Activated B cell treated with CpG ODN at 0.5 μM for 24 hours (primary cell): ENCODE measurements at regions not wholly inside any gene's neighbourhood (a gene's known extent, or its start where the extent isn't known, plus 50 kb on each side); places are given as distances from the start of the nearest gene placed in this dataset.

ENCODE experiments used
- ATAC-seq: fragments of 200-7000 bp; cut with Tn5 transposase; one replicate; pipeline ENCODE4 v1.10.0; 2021; ENCODE audit warnings: low read depth, mild to moderate bottlenecking, moderate library complexity
- CTCF ChIA-PET: fragments of 350-600 bp; sonication (Branson Sonifier 250); formaldehyde crosslinking; loops from one replicate; lab custom pipeline; 2021; ENCODE audit warnings: antibody characterized with exemption; lab: Charles Lee
- POLR2A ChIA-PET: fragments of 350-600 bp; sonication (Branson Sonifier 250); formaldehyde crosslinking; loops from one replicate; lab custom pipeline; 2021; ENCODE audit warnings: antibody characterized with exemption; lab: Charles Lee
- DNase-seq: peaks from one replicate; pipeline ENCODE4 v3.0.0; 2022
- H3K27ac Mint-ChIP-seq: one replicate; pipeline ENCODE4 v1.8.0; 2020; ENCODE audit warnings: mixed read lengths
- H3K27me3 Mint-ChIP-seq: one replicate; pipeline ENCODE4 v1.8.0; 2021; ENCODE audit warnings: mixed read lengths
- H3K36me3 Mint-ChIP-seq: one replicate; pipeline ENCODE4 v1.8.0; 2021; ENCODE audit warnings: low read depth, mixed read lengths
- H3K4me1 Mint-ChIP-seq: one replicate; pipeline ENCODE4 v1.8.0; 2021; ENCODE audit warnings: mixed read lengths
- H3K4me3 Mint-ChIP-seq: one replicate; pipeline ENCODE4 v1.8.0; 2020; ENCODE audit warnings: mild to moderate bottlenecking, mixed read lengths
- H3K9me3 Mint-ChIP-seq: one replicate; pipeline ENCODE4 v1.8.0; 2020; ENCODE audit warnings: mixed read lengths
- intact Hi-C: fragments of 100-400 bp; cut with micrococcal nuclease; formaldehyde crosslinking; loops from one replicate; pipeline ENCODE4 v1.15.1; 2024
- TF ChIP-seq, protein P1 (sequence below): fragments of 200-600 bp; IDR thresholded peaks from one replicate; pipeline ENCODE4 v1.8.0; 2022; ENCODE audit warnings: antibody characterized with exemption, mild to moderate bottlenecking

DNA sequence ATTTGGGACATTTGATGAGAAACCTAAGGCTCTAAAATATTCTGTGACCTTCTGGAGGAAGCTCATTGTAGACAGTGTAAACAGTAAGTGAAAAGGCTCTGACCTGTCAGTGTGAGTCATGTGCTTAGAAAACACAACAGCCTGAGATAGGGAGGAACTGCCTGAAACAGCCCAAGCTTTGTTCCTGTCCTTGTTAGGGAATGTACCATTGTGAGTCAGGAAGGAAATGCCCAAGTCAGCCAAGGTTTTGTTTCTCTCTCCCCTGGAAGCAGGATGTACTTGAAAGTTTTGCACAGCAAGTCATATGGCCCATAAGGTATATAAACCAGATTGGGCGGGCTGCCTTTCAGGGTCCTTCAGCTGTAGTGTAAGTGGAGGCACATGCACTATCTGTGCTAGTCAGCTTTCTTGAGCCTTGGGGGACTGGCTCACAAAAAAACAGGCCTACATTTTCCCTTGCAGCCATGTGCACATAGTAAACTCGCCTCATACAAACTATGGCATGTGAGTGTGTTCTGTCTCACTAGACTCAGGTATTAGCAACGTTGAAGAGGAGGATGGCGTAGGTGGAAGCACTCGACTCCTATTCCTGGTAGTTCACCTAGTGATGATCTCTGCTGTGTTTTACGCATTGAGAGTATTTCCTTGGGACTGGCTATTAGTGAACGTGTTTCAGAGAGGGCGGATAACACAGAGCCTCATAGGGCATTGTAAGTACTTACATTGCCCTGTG is 141.2 kb upstream of the KLHL1 start:
- Mint-ChIP-seq H3K27me3 (no peaks in the 10 kb centered on the region), H3K27ac (no peak overlapping the region), H3K4me3 (no peak overlapping the region), H3K36me3 (no peaks in the 10 kb centered on the region), H3K4me1 (no peaks in the 10 kb centered on the region), H3K9me3 (peaks cover 8% of the 10 kb centered on the region)
- DNase-seq: no peak
- no peak for ATAC-seq
- CTCF ChIA-PET: no interaction called here
- POLR2A ChIA-PET: no interaction called here
- intact Hi-C loops: no loop called here
- TF ChIP-seq, protein P1, sequence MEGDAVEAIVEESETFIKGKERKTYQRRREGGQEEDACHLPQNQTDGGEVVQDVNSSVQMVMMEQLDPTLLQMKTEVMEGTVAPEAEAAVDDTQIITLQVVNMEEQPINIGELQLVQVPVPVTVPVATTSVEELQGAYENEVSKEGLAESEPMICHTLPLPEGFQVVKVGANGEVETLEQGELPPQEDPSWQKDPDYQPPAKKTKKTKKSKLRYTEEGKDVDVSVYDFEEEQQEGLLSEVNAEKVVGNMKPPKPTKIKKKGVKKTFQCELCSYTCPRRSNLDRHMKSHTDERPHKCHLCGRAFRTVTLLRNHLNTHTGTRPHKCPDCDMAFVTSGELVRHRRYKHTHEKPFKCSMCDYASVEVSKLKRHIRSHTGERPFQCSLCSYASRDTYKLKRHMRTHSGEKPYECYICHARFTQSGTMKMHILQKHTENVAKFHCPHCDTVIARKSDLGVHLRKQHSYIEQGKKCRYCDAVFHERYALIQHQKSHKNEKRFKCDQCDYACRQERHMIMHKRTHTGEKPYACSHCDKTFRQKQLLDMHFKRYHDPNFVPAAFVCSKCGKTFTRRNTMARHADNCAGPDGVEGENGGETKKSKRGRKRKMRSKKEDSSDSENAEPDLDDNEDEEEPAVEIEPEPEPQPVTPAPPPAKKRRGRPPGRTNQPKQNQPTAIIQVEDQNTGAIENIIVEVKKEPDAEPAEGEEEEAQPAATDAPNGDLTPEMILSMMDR: no peak

DNA sequence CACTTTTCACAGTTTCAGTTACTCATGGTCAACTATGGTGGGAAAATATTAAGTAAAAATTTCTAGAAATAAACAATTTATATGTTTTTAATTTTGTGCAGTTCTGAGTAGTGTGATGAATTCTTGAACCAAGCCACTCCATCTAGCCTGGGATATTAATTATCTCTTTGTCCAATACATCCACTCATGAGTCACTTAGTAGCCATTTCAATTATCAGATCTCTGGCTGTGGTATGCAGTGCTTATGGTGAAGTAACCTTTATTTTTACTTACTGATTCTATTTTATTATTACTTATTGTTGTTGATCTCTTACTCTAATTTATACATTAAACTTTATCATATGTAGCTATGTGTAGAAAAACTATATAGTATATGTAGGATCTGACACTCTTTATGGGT is 128.9 kb upstream of the KLHL1 start:
- Mint-ChIP-seq H3K27ac (no peak overlapping the region), H3K9me3 (peaks cover 6% of the 10 kb centered on the region), H3K4me1 (no peaks in the 10 kb centered on the region), H3K27me3 (no peaks in the 10 kb centered on the region), H3K4me3 (no peak overlapping the region), H3K36me3 (no peaks in the 10 kb centered on the region)
- POLR2A ChIA-PET: no interaction called here
- CTCF ChIA-PET: no interaction called here
- TF ChIP-seq, protein P1: no peak
- no peak for DNase-seq
- no peak for ATAC-seq
- intact Hi-C loops: no loop called here

DNA sequence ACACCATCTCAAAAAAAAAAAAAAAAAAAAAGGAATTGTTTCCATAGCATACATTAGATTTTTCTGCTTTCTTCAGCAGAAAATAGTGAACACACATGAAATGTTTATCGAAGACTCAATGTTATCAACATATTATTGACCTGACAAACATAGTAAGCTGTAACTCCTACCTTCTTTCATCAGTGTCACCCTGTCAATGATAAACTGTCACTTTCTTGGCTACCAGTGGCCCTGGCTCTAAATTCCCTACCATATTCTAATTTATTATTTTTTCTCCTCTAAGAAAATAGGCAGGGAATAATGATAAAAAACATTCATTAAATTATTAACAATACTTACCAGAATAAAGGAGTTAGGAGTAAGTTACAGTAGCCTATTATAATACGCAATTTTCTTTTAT is 127.3 kb upstream of the KLHL1 start:
- TF ChIP-seq, protein P1: no peak
- ChIA-PET POLR2A (no interaction called here), CTCF (no interaction called here)
- Mint-ChIP-seq H3K27ac (no peak overlapping the region), H3K27me3 (no peaks in the 10 kb centered on the region), H3K36me3 (no peaks in the 10 kb centered on the region), H3K9me3 (peaks cover 6% of the 10 kb centered on the region), H3K4me1 (no peaks in the 10 kb centered on the region), H3K4me3 (no peak overlapping the region)
- intact Hi-C loops: no loop called here
- ATAC-seq (no peak), DNase-seq (no peak)

DNA sequence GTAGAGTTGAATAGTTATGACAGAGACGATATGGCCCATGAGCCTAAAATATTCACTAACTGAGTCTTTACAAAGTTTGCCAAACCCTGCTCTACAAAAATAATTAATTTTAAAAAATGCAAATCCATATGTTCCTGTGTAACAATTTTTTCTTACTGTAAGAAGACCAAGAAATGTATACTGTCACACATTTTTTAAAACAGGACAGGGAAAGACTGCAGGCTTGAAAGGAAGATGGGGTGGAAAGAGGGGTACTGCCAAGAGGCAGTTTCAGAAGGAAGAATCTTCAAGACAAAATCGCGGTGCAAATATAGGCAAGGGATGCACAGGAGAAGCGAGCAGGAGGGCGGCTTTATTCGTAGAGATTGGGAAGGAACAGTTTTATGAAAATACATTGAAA is 115.7 kb upstream of the KLHL1 start:
- Mint-ChIP-seq H3K36me3 (no peaks in the 10 kb centered on the region), H3K27me3 (no peaks in the 10 kb centered on the region), H3K9me3 (peaks cover 6% of the 10 kb centered on the region), H3K27ac (no peak overlapping the region), H3K4me1 (no peaks in the 10 kb centered on the region), H3K4me3 (no peak overlapping the region)
- intact Hi-C loops: no loop called here
- POLR2A ChIA-PET: no interaction called here
- no peak for DNase-seq
- TF ChIP-seq, protein P1: no peak
- CTCF ChIA-PET: no interaction called here
- no peak for ATAC-seq

DNA sequence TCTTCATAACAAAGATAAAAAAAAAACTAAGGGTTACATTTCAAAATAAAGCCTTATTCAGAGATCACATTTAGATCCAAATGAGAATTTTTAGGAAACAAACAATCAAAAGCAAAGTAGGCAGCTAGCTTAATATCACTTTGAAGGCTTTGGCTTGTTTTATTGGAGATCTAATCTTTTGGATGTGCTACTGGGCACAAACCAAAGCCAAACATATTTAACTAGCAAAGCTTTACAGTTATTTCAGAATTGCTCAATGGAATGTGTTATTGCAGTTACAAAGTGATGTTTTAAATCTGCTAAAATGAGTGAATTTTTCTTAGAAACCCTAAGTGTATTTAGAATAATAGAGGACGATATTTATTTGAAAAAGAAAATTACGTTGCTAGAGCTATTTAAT is 114.7 kb upstream of the KLHL1 start:
- TF ChIP-seq, protein P1: no peak
- Mint-ChIP-seq H3K27me3 (no peaks in the 10 kb centered on the region), H3K9me3 (peaks cover 3% of the 10 kb centered on the region), H3K36me3 (no peaks in the 10 kb centered on the region), H3K4me1 (no peaks in the 10 kb centered on the region), H3K4me3 (no peak overlapping the region), H3K27ac (no peak overlapping the region)
- CTCF ChIA-PET: no interaction called here
- POLR2A ChIA-PET: no interaction called here
- no peak for ATAC-seq
- DNase-seq: no peak
- intact Hi-C loops: no loop called here
